ENCODE measurements at regions not wholly inside any gene's neighbourhood (a gene's known extent, or its start where the extent isn't known, plus 50 kb on each side); places are given as distances from the start of the nearest gene placed in this dataset.

DNA sequence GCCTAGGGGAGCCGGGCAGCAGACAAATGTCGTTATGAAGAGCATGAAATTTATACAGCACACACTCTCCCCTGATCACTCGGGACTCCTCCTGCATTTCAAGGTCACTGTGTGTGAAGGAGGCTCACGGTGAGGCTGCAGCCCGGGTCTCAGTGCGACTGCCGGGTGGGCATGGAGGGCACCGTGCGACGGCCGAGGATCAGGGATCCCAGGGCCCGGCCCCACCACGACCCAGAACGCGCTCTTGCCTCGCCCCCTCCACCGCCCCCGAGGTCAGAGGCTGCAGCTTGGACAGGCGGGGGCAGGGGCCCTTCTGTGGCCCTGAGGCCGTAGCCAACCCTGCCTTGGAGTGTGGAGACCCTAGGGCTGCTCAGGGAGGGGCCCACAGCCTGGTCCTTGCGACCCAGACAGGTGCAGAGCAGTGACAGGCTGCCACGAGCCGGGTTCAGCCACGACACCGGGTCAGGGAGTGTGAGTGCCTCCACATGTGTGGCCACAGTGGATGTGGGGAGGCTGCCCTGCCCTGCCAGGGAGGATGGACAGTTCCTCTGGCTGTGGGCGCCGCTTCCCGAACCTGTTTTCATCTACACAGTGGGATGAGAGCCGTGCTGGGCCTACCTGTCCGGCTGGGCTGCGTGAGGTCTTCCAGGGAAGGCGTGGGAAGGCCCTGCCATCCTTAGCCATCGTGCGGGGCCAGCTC is 89.3 kb upstream of the NKX1-1 start:
- no peak for FAIRE-seq
- no peak for DNase-seq (ENCODE audit: insufficient read length, low spot score)

DNA sequence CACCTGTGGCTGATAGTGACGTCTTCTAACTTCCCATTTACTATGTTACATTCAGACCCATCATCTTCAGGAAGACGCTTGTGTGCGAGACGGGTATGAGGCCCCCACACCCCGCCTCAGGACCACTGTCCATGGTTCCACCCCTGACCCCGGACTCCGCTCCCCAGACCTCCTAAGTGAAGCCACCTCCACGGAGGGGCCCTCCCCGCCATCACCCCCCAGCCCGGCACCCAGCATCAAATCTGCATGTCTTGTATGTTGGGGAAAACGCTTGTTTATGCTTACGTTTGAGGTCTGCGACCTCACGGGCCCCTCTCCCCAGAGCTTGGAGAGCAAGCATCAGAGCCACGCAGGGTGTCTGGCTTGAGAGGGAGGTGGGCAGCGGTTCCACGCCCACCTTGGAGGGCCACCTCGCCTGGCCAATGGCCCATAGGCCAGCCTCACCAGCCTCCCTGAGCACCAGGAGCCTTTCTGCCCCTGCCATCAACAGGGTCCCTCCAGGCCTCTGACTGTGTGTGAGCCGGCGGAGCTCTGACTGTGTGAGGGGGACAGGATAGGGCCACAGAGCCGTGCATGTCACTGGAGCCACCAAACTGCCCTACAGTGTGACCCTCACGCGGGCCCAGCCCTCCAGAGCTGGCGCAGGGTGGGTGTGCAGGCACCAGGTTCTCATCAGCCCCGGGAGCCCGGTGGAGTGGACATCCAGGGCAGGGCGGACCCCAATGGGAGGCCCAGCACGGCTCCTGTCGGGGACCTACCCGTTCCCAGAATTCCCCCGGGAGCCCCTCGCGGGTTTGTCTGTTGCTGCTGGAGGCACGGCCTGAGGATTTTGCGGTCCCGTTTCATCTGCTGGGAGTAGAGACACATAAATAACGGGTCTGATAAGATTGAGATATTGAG is 88.4 kb upstream of the NKX1-1 start:
- no peak for DNase-seq (ENCODE audit: insufficient read length, low spot score)
- FAIRE-seq, result no peak
- TF ChIP-seq CTCF (IDR thresholded peaks at IDR 0.05; ENCODE audit: insufficient read depth, missing control alignments), result no peak

More for the DNA sequence above, 89.3 kb upstream of the NKX1-1 start:
- no peak for TF ChIP-seq CTCF (IDR thresholded peaks at IDR 0.05; ENCODE audit: insufficient read depth, missing control alignments)

DNA sequence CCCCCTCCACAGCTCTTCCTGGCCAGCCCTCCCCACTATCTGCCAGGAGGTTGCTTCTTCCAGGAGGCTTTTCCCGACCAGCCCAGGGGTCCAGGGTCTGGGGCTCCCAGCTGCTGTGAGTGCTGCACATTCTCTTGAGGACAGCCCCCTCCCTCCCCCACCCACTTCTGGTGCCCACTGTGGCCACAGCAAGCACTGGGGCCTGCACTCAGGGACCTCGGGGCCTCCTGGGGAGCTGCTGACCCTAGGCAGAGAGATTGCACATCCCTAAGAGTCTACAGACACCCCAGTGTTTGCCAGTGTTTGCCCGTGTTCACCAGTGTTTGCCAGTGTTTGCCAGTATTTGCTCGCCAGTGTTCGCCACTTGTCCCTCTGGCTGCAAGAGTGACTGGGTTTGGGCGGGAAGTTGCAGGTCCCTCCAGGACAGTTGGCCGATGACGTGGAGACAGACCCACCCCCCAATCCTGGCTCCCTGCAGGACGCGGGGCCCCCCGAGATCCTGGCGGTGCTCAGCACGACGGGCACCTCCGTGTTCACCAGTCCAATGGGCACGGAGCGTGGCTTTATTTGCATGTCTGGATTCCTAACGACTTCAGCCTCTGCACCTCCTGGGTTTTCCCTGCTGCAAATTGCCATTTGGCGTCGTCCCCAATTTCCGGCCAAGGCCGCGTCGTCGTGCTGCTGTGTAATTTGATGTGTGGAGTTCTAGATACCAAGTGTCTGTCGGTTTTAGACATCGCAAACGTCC is 87.5 kb upstream of the NKX1-1 start:
- DNase-seq (ENCODE audit: insufficient read length, low spot score) (no peak), FAIRE-seq (no peak)
- TF ChIP-seq CTCF (IDR thresholded peaks at IDR 0.05; ENCODE audit: insufficient read depth, missing control alignments), result no peak

DNA sequence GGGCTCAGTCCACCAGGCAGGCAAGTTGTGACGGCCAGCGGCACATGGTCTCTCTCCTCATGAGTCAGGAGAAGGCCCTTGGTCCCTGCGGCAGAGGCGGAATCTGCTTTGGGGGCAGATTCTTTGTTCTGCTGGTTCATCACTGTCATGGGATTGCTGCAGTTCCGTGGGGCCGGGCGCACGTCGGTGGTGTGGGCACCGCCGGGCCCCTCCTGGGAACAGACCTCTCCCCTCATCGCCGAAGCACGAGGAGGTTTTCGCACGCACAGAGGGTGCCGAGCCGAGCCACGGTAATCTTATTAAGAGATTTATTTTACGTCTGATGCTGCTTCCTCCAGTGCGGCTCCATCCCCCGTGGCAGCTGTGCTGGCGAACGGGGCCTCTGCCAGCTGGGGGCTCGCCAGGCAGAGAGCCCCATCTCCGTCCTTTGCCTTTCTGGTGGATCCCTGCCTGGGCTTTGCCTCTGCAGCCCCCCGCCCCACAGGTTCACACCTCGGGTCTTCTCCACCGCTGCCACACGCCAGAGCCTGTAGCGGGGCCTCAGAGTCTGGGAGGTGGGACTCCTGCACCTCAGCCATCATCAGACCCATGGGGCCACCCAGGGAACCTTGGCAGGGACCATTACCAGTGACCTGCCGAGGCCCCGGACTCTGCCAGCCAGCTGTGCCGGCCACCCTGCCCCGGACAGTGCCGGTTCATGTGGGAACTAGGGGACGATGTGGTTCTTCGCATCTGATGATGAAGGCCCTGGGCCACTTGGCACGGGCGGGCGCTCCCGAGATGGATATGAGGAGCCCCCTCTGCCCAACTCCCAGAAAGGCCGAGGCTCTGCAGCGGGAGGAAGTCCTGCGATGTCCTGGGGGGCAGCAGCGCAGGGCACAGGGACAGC is 86.7 kb upstream of the NKX1-1 start:
- FAIRE-seq, result no peak

GRCh38 chr4:1492142-1492457 is 85.9 kb upstream of the NKX1-1 start:
- no peak for TF ChIP-seq CTCF (IDR thresholded peaks at IDR 0.05; ENCODE audit: insufficient read depth, missing control alignments)
- FAIRE-seq (no peak), DNase-seq (ENCODE audit: insufficient read length, low spot score) (no peak)

More for the DNA sequence above, 86.7 kb upstream of the NKX1-1 start:
- no peak for TF ChIP-seq CTCF (IDR thresholded peaks at IDR 0.05; ENCODE audit: insufficient read depth, missing control alignments)
- DNase-seq (ENCODE audit: insufficient read length, low spot score), result peak; percentile 94

DNA sequence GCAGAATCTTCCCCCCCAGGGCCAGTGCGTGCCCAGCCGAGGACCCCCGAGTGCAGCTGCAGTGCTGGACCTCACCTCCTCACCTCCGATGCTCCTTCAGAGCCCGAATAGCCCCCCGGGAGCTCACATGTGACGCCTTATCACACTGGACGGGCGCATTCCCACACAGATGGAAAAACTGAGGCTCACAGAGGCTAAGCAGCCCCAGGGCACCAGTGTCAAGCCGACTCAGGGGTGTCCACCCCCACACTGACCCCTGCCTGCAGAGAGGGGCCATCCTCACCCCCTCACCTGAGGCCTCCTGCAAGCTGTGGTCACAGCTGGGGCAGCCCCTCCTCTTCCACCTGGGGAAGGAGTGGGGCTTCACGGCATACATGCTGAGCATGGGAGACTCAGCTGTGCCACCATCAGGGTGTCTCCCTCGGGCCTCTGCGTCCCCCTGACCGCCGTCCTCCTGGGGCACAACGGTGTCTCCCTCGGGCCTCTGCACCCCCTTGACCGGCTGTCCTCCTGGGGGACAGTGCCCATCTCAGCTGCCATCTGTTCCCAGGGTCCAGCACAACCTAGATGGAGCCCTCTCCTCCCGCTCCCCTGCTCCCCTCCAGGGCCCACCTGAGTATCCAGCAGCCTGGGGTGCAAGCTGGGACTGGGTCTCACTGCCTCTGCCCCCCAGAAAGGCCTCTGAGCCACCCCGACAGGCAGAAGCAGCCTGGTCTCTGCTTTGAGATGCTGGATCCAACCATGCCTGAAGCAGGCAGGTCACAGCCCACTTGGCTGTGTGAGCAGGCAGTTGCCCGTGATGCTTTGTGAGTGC is 85.3 kb upstream of the NKX1-1 start:
- no peak for DNase-seq (ENCODE audit: insufficient read length, low spot score)
- no peak for FAIRE-seq
- TF ChIP-seq CTCF (IDR thresholded peaks at IDR 0.05; ENCODE audit: insufficient read depth, missing control alignments), result no peak

Measured in D721Med (cell line).